ENCODE measurements at regions not wholly inside any gene's neighbourhood (a gene's known extent, or its start where the extent isn't known, plus 50 kb on each side); places are given as distances from the start of the nearest gene placed in this dataset.

DNA sequence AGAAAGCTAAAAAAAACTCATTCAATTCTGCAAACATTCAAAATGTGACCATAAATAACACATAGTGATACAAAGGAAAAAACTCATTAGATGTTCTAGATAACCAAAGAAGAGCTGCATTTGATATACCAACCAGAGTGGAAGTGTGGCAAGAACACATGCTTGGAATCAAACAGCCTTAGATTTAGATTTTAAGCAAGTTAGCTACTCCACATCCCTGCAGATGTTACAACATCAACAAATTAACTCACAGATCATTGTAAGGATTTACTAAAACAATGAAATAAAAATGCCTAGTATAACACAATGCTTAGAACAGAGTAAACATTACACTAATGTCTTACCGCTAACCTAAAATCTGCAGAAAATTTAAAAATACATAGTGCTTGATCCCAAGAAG, 114.0 kb upstream of the AKIP1 start:
- CTCF ChIA-PET (ENCODE audit: low intra/inter-chr PET ratio), result no interaction called here

More for the DNA sequence above, 114.0 kb upstream of the AKIP1 start:
- 0% methylated on average over 1 of the region's 1 CpG for WGBS (ENCODE audit: insufficient coverage, low coverage, missing lambda C conversion rate)
- ATAC-seq, result no peak
- POLR2A ChIA-PET, result interaction anchor here (1.2 to 1.9 kb wide), 3 partner anchors 9 to 13 kb away, joined by 4 to 6 read pairs (median 5); no protein-coding TSS in a partner anchor
- no peak overlapping the region for H2AFZ ChIP-seq (ENCODE audit: low read depth, low read length)
- H3K36me3 ChIP-seq (ENCODE audit: control insufficient read depth, insufficient read depth, low read length), result no peaks in the 10 kb centered on the region
- no peak overlapping the region for H3K9ac ChIP-seq (ENCODE audit: insufficient read depth in 1 of 2, low read depth in 2 of 2, low read length in 2 of 2)
- no peaks in the 10 kb centered on the region for H4K20me1 ChIP-seq (replicated peaks; ENCODE audit: control insufficient read depth, insufficient read depth, low read length)
- H3K9me3 ChIP-seq (replicated peaks; ENCODE audit: control insufficient read depth, insufficient read depth, low read depth, low read length), result no peaks in the 10 kb centered on the region
- no peak overlapping the region for H3K4me2 ChIP-seq (ENCODE audit: insufficient read depth, low read length)
- FAIRE-seq, result no peak
- H3K4me1 ChIP-seq (replicated peaks in 1 of 2; ENCODE audit: control insufficient read depth in 2 of 2, insufficient read depth in 2 of 2, low read length in 2 of 2), result no peaks in the 10 kb centered on the region
- in situ Hi-C loops (cut with MboI), result no loop called here
- no peaks in the 10 kb centered on the region for H3K79me2 ChIP-seq (ENCODE audit: control insufficient read depth, insufficient read depth, low read length)
- intact Hi-C loops (cut with micrococcal nuclease), result no loop called here
- no TSS peak for BruUV-seq (replicated peaks)
- H3K27me3 ChIP-seq (ENCODE audit: control insufficient read depth in 2 of 2, insufficient read depth in 2 of 2, low read length in 2 of 2), result peaks cover 18 to 24% of the 10 kb centered on the region in 2 experiments; a peak in 4 of 5 replicates
- TF ChIP-seq CBX8 (IDR thresholded peaks at IDR 0.05; ENCODE audit: borderline replicate concordance, extremely low read depth, low read depth, low read length, poor library complexity, severe bottlenecking) (no peak), ZNF224 (CRISPR knock-in tag; IDR thresholded peaks at IDR 0.05) (no peak), ARHGAP35 (IDR thresholded peaks at IDR 0.05; ENCODE audit: partially characterized antibody) (no peak), HNRNPLL (IDR thresholded peaks at IDR 0.05; ENCODE audit: low read depth, low read length, poor library complexity, severe bottlenecking) (no peak), STAT5A (IDR thresholded peaks at IDR 0.05; ENCODE audit: borderline replicate concordance, low read length) (no peak), ZNF589 (CRISPR knock-in tag; IDR thresholded peaks at IDR 0.05; ENCODE audit: low read depth) (no peak)
- TF ChIP-seq, protein P1, sequence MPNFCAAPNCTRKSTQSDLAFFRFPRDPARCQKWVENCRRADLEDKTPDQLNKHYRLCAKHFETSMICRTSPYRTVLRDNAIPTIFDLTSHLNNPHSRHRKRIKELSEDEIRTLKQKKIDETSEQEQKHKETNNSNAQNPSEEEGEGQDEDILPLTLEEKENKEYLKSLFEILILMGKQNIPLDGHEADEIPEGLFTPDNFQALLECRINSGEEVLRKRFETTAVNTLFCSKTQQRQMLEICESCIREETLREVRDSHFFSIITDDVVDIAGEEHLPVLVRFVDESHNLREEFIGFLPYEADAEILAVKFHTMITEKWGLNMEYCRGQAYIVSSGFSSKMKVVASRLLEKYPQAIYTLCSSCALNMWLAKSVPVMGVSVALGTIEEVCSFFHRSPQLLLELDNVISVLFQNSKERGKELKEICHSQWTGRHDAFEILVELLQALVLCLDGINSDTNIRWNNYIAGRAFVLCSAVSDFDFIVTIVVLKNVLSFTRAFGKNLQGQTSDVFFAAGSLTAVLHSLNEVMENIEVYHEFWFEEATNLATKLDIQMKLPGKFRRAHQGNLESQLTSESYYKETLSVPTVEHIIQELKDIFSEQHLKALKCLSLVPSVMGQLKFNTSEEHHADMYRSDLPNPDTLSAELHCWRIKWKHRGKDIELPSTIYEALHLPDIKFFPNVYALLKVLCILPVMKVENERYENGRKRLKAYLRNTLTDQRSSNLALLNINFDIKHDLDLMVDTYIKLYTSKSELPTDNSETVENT (CRISPR knock-in tag; IDR thresholded peaks at IDR 0.05), result no peak
- no peak for DNase-seq (ENCODE audit: extremely low read depth in 1 of 4, low spot score in 3 of 4)
- H3K4me3 ChIP-seq, result no peak overlapping the region
- no peak overlapping the region for H3K27ac ChIP-seq (ENCODE audit: extremely low read depth, low read depth, low read length)
- no peaks in the 10 kb centered on the region for H3K9me1 ChIP-seq (ENCODE audit: control insufficient read depth, insufficient read depth, low read length)

Measured in K562 (cell line).